ENCODE measurements at regions not wholly inside any gene's neighbourhood (a gene's known extent, or its start where the extent isn't known, plus 50 kb on each side); places are given as distances from the start of the nearest gene placed in this dataset.

DNA sequence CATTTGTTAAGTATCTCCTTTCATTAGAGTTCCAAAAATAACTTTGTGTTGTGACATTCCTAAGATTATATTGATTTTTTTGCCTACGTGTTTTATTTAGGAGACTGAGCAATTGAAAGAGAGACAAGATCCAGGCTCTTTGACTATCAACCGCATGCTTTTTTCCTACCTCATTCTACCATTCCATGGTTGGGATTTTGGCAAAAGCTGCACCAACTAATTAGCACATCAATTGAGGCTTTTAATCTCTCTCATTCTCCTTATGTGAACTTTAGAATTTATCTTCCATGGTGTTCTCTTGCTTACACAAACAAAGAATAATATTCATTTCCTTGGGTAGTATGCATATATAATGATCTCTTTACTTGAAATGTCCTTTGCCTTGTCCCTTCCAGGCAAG is 338.7 kb upstream of the SMC2 start:
- TF ChIP-seq ESRRA (IDR thresholded peaks at IDR 0.05; ENCODE audit: borderline replicate concordance, low read depth), result no peak
- no peak for TF ChIP-seq RFX5 (IDR thresholded peaks at IDR 0.05; ENCODE audit: low read depth, low read length)
- no peak for TF ChIP-seq DNMT1 (IDR thresholded peaks at IDR 0.05)
- no peak for TF ChIP-seq ERF (CRISPR knock-in tag; IDR thresholded peaks at IDR 0.05)
- no peak for TF ChIP-seq E2F8 (IDR thresholded peaks at IDR 0.05; ENCODE audit: low read depth, partially characterized antibody)
- no peak for TF ChIP-seq ZZZ3 (IDR thresholded peaks at IDR 0.05)
- no peak for TF ChIP-seq CREBBP (IDR thresholded peaks at IDR 0.05; ENCODE audit: low read depth, low read length)
- no peak for TF ChIP-seq NR1H2 (CRISPR knock-in tag; IDR thresholded peaks at IDR 0.05)
